ENCODE measurements at regions not wholly inside any gene's neighbourhood (a gene's known extent, or its start where the extent isn't known, plus 50 kb on each side); places are given as distances from the start of the nearest gene placed in this dataset.

DNA sequence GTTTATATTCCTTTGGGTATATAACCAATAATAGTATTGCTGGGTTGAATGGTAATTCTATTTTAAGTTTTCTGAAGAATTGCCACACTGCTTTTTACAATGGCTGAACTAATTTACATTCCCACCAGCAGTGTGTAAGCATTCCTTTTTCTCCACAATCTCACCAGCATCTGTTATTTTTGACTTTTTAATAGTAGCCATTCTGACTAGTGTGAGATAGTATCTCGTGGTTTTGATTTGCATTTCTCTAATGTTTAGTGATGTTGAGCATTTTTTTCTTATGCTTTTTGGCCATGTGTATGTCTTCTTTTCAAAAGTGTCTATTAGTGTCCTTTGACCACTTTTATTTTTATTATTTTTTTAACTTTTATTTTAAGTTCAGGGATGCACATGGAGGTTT, 275.3 kb downstream of the METTL15 start:
- TF ChIP-seq, protein P1, sequence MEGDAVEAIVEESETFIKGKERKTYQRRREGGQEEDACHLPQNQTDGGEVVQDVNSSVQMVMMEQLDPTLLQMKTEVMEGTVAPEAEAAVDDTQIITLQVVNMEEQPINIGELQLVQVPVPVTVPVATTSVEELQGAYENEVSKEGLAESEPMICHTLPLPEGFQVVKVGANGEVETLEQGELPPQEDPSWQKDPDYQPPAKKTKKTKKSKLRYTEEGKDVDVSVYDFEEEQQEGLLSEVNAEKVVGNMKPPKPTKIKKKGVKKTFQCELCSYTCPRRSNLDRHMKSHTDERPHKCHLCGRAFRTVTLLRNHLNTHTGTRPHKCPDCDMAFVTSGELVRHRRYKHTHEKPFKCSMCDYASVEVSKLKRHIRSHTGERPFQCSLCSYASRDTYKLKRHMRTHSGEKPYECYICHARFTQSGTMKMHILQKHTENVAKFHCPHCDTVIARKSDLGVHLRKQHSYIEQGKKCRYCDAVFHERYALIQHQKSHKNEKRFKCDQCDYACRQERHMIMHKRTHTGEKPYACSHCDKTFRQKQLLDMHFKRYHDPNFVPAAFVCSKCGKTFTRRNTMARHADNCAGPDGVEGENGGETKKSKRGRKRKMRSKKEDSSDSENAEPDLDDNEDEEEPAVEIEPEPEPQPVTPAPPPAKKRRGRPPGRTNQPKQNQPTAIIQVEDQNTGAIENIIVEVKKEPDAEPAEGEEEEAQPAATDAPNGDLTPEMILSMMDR (IDR thresholded peaks at IDR 0.05; ENCODE audit: insufficient read depth, low read length), result no peak
- no peak for TF ChIP-seq SPI1 (IDR thresholded peaks at IDR 0.05; ENCODE audit: borderline replicate concordance, low read depth)
- TF ChIP-seq POLR2AphosphoS5 (IDR thresholded peaks at IDR 0.05; ENCODE audit: low read depth), result no peak
- no peak for TF ChIP-seq GABPA (IDR thresholded peaks at IDR 0.05; ENCODE audit: low read depth)

Measured in HL-60 (cell line).